Trophoblast cell (in vitro differentiated cells and primary cell): ENCODE measurements at regions not wholly inside any gene's neighbourhood (a gene's known extent, or its start where the extent isn't known, plus 50 kb on each side); places are given as distances from the start of the nearest gene placed in this dataset.
A peak's percentile ranks its signal among the peaks of the same experiment; 100 is the strongest.

Experiments
- DNase-seq, 2 donors: peaks; one replicate each; pipeline ENCODE4 v3.0.0-alpha.2; 2016
- H2AFZ ChIP-seq: 2 replicates; pipeline ENCODE4 v1.6.1; 2013; ENCODE audit warnings: low read length, moderate library complexity, mild to moderate bottlenecking; ENCODE audit not compliant: insufficient read depth, poor library complexity
- H2AK5ac ChIP-seq: 2 replicates; pipeline ENCODE4 v1.6.1; 2013; ENCODE audit warnings: mild to moderate bottlenecking, low read length
- H2BK120ac ChIP-seq: 2 replicates; pipeline ENCODE4 v1.6.1; 2013; ENCODE audit warnings: low read length, mild to moderate bottlenecking, moderate library complexity; ENCODE audit not compliant: insufficient read depth, poor library complexity
- H2BK12ac ChIP-seq: 2 replicates; pipeline ENCODE4 v1.6.1; 2013; ENCODE audit warnings: mild to moderate bottlenecking, low read length, moderate library complexity
- H2BK5ac ChIP-seq: 2 replicates; pipeline ENCODE4 v1.6.1; 2013; ENCODE audit warnings: low read length, low read depth, moderate library complexity, mild to moderate bottlenecking; ENCODE audit not compliant: poor library complexity
- H3K14ac ChIP-seq: 2 replicates; pipeline ENCODE4 v1.6.1; 2013; ENCODE audit warnings: mild to moderate bottlenecking, low read length
- H3K18ac ChIP-seq: 2 replicates; pipeline ENCODE4 v1.6.1; 2013; ENCODE audit warnings: mild to moderate bottlenecking, low read length
- H3K23ac ChIP-seq: 2 replicates; pipeline ENCODE4 v1.6.1; 2013; ENCODE audit warnings: low read length
- H3K27ac ChIP-seq: 2 replicates; pipeline ENCODE4 v1.5.1; 2013; ENCODE audit warnings: low read depth, mild to moderate bottlenecking, inconsistent platforms, low read length, moderate library complexity
- H3K27me3 ChIP-seq: 2 replicates; pipeline ENCODE4 v1.6.1; 2013; ENCODE audit warnings: inconsistent platforms, mild to moderate bottlenecking, low read length, moderate library complexity; ENCODE audit not compliant: insufficient read depth
- H3K36me3 ChIP-seq, 2 experiments: 1 replicate in 1 of 2; 2 replicates in 1 of 2; pipeline ENCODE4 v1.6.1; 2013; ENCODE audit warnings: low read length in 2 of 2, mild to moderate bottlenecking in 2 of 2, moderate library complexity in 1 of 2; ENCODE audit not compliant: insufficient read depth in 2 of 2, control insufficient read depth in 1 of 2
- H3K4ac ChIP-seq: 2 replicates; pipeline ENCODE4 v1.6.1; 2013; ENCODE audit warnings: low read depth, mild to moderate bottlenecking, low read length, moderate library complexity
- H3K4me1 ChIP-seq, 2 experiments: 1 replicate in 1 of 2; 2 replicates in 1 of 2; pipeline ENCODE4 v1.6.1; 2013; ENCODE audit warnings: low read length in 2 of 2, mild to moderate bottlenecking in 2 of 2, moderate library complexity in 1 of 2; ENCODE audit not compliant: insufficient read depth in 2 of 2, control insufficient read depth in 1 of 2
- H3K4me2 ChIP-seq: 2 replicates; pipeline ENCODE4 v1.6.1; 2013; ENCODE audit warnings: inconsistent platforms, mild to moderate bottlenecking, low read length, moderate library complexity
- H3K4me3 ChIP-seq: 2 replicates; pipeline ENCODE4 v1.5.1; 2013; ENCODE audit warnings: mild to moderate bottlenecking, low read depth, low read length, inconsistent platforms
- H3K79me1 ChIP-seq: one replicate; pipeline ENCODE4 v1.6.1; 2013; ENCODE audit warnings: low read length
- H3K79me2 ChIP-seq: 2 replicates; pipeline ENCODE4 v1.6.1; 2013; ENCODE audit warnings: low read length, mild to moderate bottlenecking; ENCODE audit not compliant: control insufficient read depth, insufficient read depth, poor library complexity
- H3K9ac ChIP-seq: 2 replicates; pipeline ENCODE4 v1.6.1; 2013; ENCODE audit warnings: mild to moderate bottlenecking, low read length
- H3K9me3 ChIP-seq: 2 replicates; pipeline ENCODE4 v1.6.1; 2013; ENCODE audit warnings: low read depth, mild to moderate bottlenecking, control low read depth, inconsistent platforms, low read length; ENCODE audit not compliant: insufficient read depth
- H4K12ac ChIP-seq: 2 replicates; pipeline ENCODE4 v1.6.1; 2013; ENCODE audit warnings: low read depth, mild to moderate bottlenecking, low read length, moderate library complexity
- H4K8ac ChIP-seq: 2 replicates; pipeline ENCODE4 v1.6.1; 2013; ENCODE audit warnings: low read depth, mild to moderate bottlenecking, low read length, moderate library complexity
- H4K91ac ChIP-seq: one replicate; pipeline ENCODE4 v1.6.1; 2013; ENCODE audit warnings: low read depth, mild to moderate bottlenecking, low read length, moderate library complexity
- WGBS: extraction: QIAGEN DNeasy Blood & Tissue Kit; methylation state at CpG from one replicate; pipeline ENCODE4 v1.1.7; 2013; ENCODE audit warnings: missing lambda C conversion rate; ENCODE audit not compliant: insufficient read length, insufficient coverage; ENCODE audit errors: extremely low coverage; 5-methylcytosine and 5-hydroxymethylcytosine counted together

GRCh38 chr17:52546493-52546892 is 388.0 kb upstream of the CA10 start:
- H3K14ac ChIP-seq: no peak overlapping the region
- H3K36me3 ChIP-seq: no peaks in the 10 kb centered on the region
- H3K4me1 ChIP-seq: no peaks in the 10 kb centered on the region
- no peak overlapping the region for H3K4ac ChIP-seq
- H2BK120ac ChIP-seq: no peak overlapping the region
- H2AFZ ChIP-seq: no peak overlapping the region
- DNase-seq: no peak
- H2BK5ac ChIP-seq: no peak overlapping the region
- no CpG with 5 or more reads among the region's 3 CpGs for WGBS
- no peak overlapping the region for H3K27ac ChIP-seq
- H3K18ac ChIP-seq: no peak overlapping the region
- no peak overlapping the region for H3K4me2 ChIP-seq
- no peaks in the 10 kb centered on the region for H3K79me2 ChIP-seq
- H4K8ac ChIP-seq: no peak overlapping the region
- no peak overlapping the region for H3K23ac ChIP-seq
- no peaks in the 10 kb centered on the region for H3K27me3 ChIP-seq
- no peaks in the 10 kb centered on the region for H3K79me1 ChIP-seq
- H2BK12ac ChIP-seq: no peak overlapping the region
- no peak overlapping the region for H4K12ac ChIP-seq
- no peak overlapping the region for H3K4me3 ChIP-seq
- H4K91ac ChIP-seq: no peak overlapping the region
- H3K9me3 ChIP-seq: no peaks in the 10 kb centered on the region
- no peak overlapping the region for H3K9ac ChIP-seq
- no peak overlapping the region for H2AK5ac ChIP-seq

GRCh38 chr17:52537421-52537820 is 378.9 kb upstream of the CA10 start:
- H3K4me3 ChIP-seq: no peak overlapping the region
- no peak overlapping the region for H3K14ac ChIP-seq
- no peaks in the 10 kb centered on the region for H3K9me3 ChIP-seq
- no peaks in the 10 kb centered on the region for H3K4me1 ChIP-seq
- no peak overlapping the region for H3K23ac ChIP-seq
- DNase-seq: no peak
- no peak overlapping the region for H3K9ac ChIP-seq
- no peak overlapping the region for H2BK5ac ChIP-seq
- no CpG with 5 or more reads among the region's 1 CpG for WGBS
- no peak overlapping the region for H3K4me2 ChIP-seq
- H3K79me1 ChIP-seq: no peaks in the 10 kb centered on the region
- no peak overlapping the region for H2AK5ac ChIP-seq
- no peak overlapping the region for H2BK120ac ChIP-seq
- no peaks in the 10 kb centered on the region for H3K36me3 ChIP-seq
- no peak overlapping the region for H4K91ac ChIP-seq
- no peak overlapping the region for H4K12ac ChIP-seq
- no peak overlapping the region for H3K18ac ChIP-seq
- no peak overlapping the region for H2AFZ ChIP-seq
- no peak overlapping the region for H3K27ac ChIP-seq
- H4K8ac ChIP-seq: no peak overlapping the region
- no peak overlapping the region for H2BK12ac ChIP-seq
- no peaks in the 10 kb centered on the region for H3K27me3 ChIP-seq
- H3K4ac ChIP-seq: no peak overlapping the region
- no peaks in the 10 kb centered on the region for H3K79me2 ChIP-seq

GRCh38 chr17:52536489-52536888 is 378.0 kb upstream of the CA10 start:
- Histone ChIP-seq H3K79me1 (no peaks in the 10 kb centered on the region), H4K8ac (no peak overlapping the region), H2BK120ac (no peak overlapping the region), H4K91ac (no peak overlapping the region), H3K27me3 (no peaks in the 10 kb centered on the region), H3K9me3 (no peaks in the 10 kb centered on the region), H3K23ac (peak overlapping the region; percentile 24), H3K4me1 (no peaks in the 10 kb centered on the region), H3K4ac (no peak overlapping the region), H3K14ac (no peak overlapping the region), H2AK5ac (no peak overlapping the region), H2BK12ac (no peak overlapping the region), H4K12ac (no peak overlapping the region), H3K9ac (no peak overlapping the region), H3K36me3 (no peaks in the 10 kb centered on the region), H3K27ac (no peak overlapping the region), H3K79me2 (no peaks in the 10 kb centered on the region), H3K18ac (no peak overlapping the region), H3K4me3 (no peak overlapping the region), H2BK5ac (no peak overlapping the region), H3K4me2 (no peak overlapping the region), H2AFZ (no peak overlapping the region)
- DNase-seq: no peak
- no CpG with 5 or more reads among the region's 4 CpGs for WGBS

- Histone ChIP-seq H3K18ac (no peak overlapping the region), H3K4me1 (no peaks in the 10 kb centered on the region), H2BK5ac (no peak overlapping the region), H3K27ac (no peak overlapping the region), H2AK5ac (no peak overlapping the region), H3K14ac (no peak overlapping the region), H2BK12ac (no peak overlapping the region), H2AFZ (no peak overlapping the region), H2BK120ac (no peak overlapping the region), H3K4me2 (no peak overlapping the region), H3K27me3 (no peaks in the 10 kb centered on the region), H3K9me3 (no peaks in the 10 kb centered on the region), H4K12ac (no peak overlapping the region), H3K36me3 (no peaks in the 10 kb centered on the region), H4K91ac (no peak overlapping the region), H3K4me3 (no peak overlapping the region), H4K8ac (no peak overlapping the region), H3K4ac (no peak overlapping the region), H3K9ac (no peak overlapping the region), H3K79me2 (no peaks in the 10 kb centered on the region), H3K23ac (no peak overlapping the region), H3K79me1 (no peaks in the 10 kb centered on the region)
- DNase-seq: no peak
- WGBS: no CpG with 5 or more reads among the region's 4 CpGs
These were observed 373.9 kb upstream of the CA10 start for GRCh38 chr17:52532373-52532772.
